ENCODE measurements at regions not wholly inside any gene's neighbourhood (a gene's known extent, or its start where the extent isn't known, plus 50 kb on each side); places are given as distances from the start of the nearest gene placed in this dataset.
"Not testable (repeated sequence)": the region's sequence is repeated elsewhere in the genome, so short reads cannot be mapped to it uniquely, and the experiment has no call there.

GRCh38 chr20:6702144-6702543, 65.3 kb upstream of the BMP2 start:
- H3K36me3 ChIP-seq (ENCODE audit: control insufficient read depth, insufficient read depth, low read length), result no peaks in the 10 kb centered on the region
- H3K9me3 ChIP-seq (ENCODE audit: control insufficient read depth, low read length), result no peaks in the 10 kb centered on the region

GRCh38 chr20:6700563-6701329, 66.7 kb upstream of the BMP2 start:
- Histone ChIP-seq H3K4me1 (ENCODE audit: control insufficient read depth, insufficient read depth, low read length) (peaks cover 67% of the 10 kb centered on the region), H3K36me3 (ENCODE audit: control insufficient read depth, insufficient read depth, low read length) (no peaks in the 10 kb centered on the region), H3K4me3 (ENCODE audit: low read length) (no peak overlapping the region), H3K27me3 (ENCODE audit: control insufficient read depth, insufficient read depth, low read length) (no peaks in the 10 kb centered on the region), H3K9me3 (ENCODE audit: control insufficient read depth, low read length) (no peaks in the 10 kb centered on the region), H3K9ac (ENCODE audit: low read length) (no peak overlapping the region)

More at GRCh38 chr20:6702144-6702543, 65.3 kb upstream of the BMP2 start:
- H3K9ac ChIP-seq (ENCODE audit: low read length), result no peak overlapping the region
- H3K4me3 ChIP-seq (ENCODE audit: low read length), result no peak overlapping the region
- H3K4me1 ChIP-seq (ENCODE audit: control insufficient read depth, insufficient read depth, low read length), result peaks cover 81% of the 10 kb centered on the region
- no peaks in the 10 kb centered on the region for H3K27me3 ChIP-seq (ENCODE audit: control insufficient read depth, insufficient read depth, low read length)

DNA sequence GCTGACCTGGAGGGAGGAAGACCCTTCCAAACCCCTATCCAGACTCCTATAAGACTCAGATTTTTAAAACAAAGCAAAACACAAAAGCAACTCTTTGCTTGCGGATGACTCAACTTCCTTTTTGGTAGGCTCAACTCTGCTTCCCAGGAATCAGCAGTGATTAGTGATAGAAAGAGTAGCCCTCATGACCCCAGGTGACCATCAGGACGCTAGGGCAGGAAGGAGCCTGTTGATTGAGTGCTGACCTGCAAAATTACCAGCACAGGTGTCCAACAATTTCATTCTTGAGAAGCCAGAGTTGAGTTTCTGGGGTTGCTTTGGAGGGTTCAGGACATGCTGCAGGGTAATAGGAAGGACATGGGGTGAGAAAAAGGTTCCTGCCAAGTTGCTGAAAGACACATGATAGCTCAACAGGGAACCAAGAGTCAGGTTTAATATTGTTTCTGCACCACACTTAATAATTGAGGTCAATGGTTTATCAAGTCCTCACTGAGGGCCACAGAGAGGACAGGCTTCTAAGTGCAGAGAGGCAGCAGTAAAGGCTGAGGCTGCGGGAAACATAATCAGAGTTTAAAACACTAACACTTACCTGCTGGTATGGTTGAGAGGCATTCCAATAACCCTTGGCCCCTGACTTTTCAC, 67.4 kb upstream of the BMP2 start:
- Histone ChIP-seq H3K9me3 (ENCODE audit: control insufficient read depth, low read length) (no peaks in the 10 kb centered on the region), H3K4me1 (ENCODE audit: control insufficient read depth, insufficient read depth, low read length) (peaks cover 60% of the 10 kb centered on the region)

DNA sequence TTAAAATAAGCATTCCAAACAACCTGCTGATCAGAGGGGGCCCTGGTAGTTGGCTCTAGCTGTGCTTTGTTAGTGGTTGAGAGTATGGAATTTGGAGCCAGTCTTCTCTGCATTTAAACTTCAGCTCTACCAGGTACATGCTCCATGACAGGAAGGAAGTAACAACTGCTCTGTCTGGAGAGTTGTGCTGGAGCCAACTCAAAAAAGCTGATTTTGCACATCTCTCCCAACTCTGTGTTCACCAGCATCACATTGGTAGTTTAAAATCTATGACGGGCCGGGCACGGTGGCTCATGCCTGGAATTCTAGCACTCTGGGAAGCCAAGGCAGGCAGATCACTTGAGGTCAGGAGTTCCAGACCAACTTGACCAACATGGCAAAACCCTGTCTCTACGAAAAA, 68.8 kb upstream of the BMP2 start:
- H3K36me3 ChIP-seq (ENCODE audit: control insufficient read depth, insufficient read depth, low read length), result no peaks in the 10 kb centered on the region
- no peaks in the 10 kb centered on the region for H3K27me3 ChIP-seq (ENCODE audit: control insufficient read depth, insufficient read depth, low read length)
- H3K9me3 ChIP-seq (ENCODE audit: control insufficient read depth, low read length), result no peaks in the 10 kb centered on the region
- no peak overlapping the region for H3K4me3 ChIP-seq (ENCODE audit: low read length)
- H3K9ac ChIP-seq (ENCODE audit: low read length), result no peak overlapping the region
- peaks cover 49% of the 10 kb centered on the region for H3K4me1 ChIP-seq (ENCODE audit: control insufficient read depth, insufficient read depth, low read length)

More for the DNA sequence above, 67.4 kb upstream of the BMP2 start:
- Histone ChIP-seq H3K36me3 (ENCODE audit: control insufficient read depth, insufficient read depth, low read length) (no peaks in the 10 kb centered on the region), H3K4me3 (ENCODE audit: low read length) (no peak overlapping the region), H3K9ac (ENCODE audit: low read length) (no peak overlapping the region), H3K27me3 (ENCODE audit: control insufficient read depth, insufficient read depth, low read length) (no peaks in the 10 kb centered on the region)

DNA sequence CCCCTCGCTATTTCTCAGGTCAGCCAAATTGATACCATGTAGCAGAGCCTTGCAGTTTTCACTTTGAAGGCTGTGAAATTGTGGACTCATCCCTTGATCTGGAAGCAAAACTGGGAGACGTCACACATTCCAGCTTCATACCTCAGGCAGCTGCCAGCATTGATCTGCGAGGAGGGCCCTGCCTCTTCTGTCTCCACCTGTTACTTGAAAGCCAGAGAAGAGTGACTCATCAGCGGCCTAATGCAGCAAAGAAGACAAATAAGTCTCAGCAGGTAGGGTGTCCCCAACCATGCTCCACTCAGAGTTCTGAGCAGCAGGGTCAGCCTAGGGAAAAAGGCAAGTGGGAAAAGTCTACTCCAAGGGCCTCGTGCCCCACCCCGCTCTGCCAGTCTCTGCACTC, 69.4 kb upstream of the BMP2 start:
- Histone ChIP-seq H3K9ac (ENCODE audit: low read length) (no peak overlapping the region), H3K9me3 (ENCODE audit: control insufficient read depth, low read length) (no peaks in the 10 kb centered on the region), H3K4me1 (ENCODE audit: control insufficient read depth, insufficient read depth, low read length) (peaks cover 48% of the 10 kb centered on the region), H3K27me3 (ENCODE audit: control insufficient read depth, insufficient read depth, low read length) (no peaks in the 10 kb centered on the region), H3K4me3 (ENCODE audit: low read length) (no peak overlapping the region), H3K36me3 (ENCODE audit: control insufficient read depth, insufficient read depth, low read length) (no peaks in the 10 kb centered on the region)

GRCh38 chr20:6697228-6697972, 70.1 kb upstream of the BMP2 start:
- Histone ChIP-seq H3K4me1 (ENCODE audit: control insufficient read depth, insufficient read depth, low read length) (peaks cover 48% of the 10 kb centered on the region), H3K27me3 (ENCODE audit: control insufficient read depth, insufficient read depth, low read length) (no peaks in the 10 kb centered on the region), H3K4me3 (ENCODE audit: low read length) (no peak overlapping the region), H3K9ac (ENCODE audit: low read length) (no peak overlapping the region), H3K36me3 (ENCODE audit: control insufficient read depth, insufficient read depth, low read length) (no peaks in the 10 kb centered on the region), H3K9me3 (ENCODE audit: control insufficient read depth, low read length) (no peaks in the 10 kb centered on the region)

- H3K36me3 ChIP-seq (ENCODE audit: control insufficient read depth, insufficient read depth, low read length), result no peaks in the 10 kb centered on the region
- no peak overlapping the region for H3K9ac ChIP-seq (ENCODE audit: low read length)
- no peaks in the 10 kb centered on the region for H3K27me3 ChIP-seq (ENCODE audit: control insufficient read depth, insufficient read depth, low read length)
- no peak overlapping the region for H3K4me3 ChIP-seq (ENCODE audit: low read length)
- H3K9me3 ChIP-seq (ENCODE audit: control insufficient read depth, low read length), result no peaks in the 10 kb centered on the region
- H3K4me1 ChIP-seq (ENCODE audit: control insufficient read depth, insufficient read depth, low read length), result peaks cover 51% of the 10 kb centered on the region
Measured at GRCh38 chr20:6696001-6696400, 71.5 kb upstream of the BMP2 start.

GRCh38 chr20:6693808-6694198, 73.7 kb upstream of the BMP2 start:
- peaks cover 42% of the 10 kb centered on the region for H3K4me1 ChIP-seq (ENCODE audit: control insufficient read depth, insufficient read depth, low read length)
- H3K9ac ChIP-seq (ENCODE audit: low read length); H3K4me3 ChIP-seq (ENCODE audit: low read length); H3K27me3 ChIP-seq (ENCODE audit: control insufficient read depth, insufficient read depth, low read length); H3K36me3 ChIP-seq (ENCODE audit: control insufficient read depth, insufficient read depth, low read length); H3K9me3 ChIP-seq (ENCODE audit: control insufficient read depth, low read length): not testable (repeated sequence)

- Histone ChIP-seq H3K9me3 (ENCODE audit: control insufficient read depth, low read length) (no peaks in the 10 kb centered on the region), H3K4me1 (ENCODE audit: control insufficient read depth, insufficient read depth, low read length) (peaks cover 37% of the 10 kb centered on the region), H3K36me3 (ENCODE audit: control insufficient read depth, insufficient read depth, low read length) (no peaks in the 10 kb centered on the region), H3K27me3 (ENCODE audit: control insufficient read depth, insufficient read depth, low read length) (no peaks in the 10 kb centered on the region), H3K9ac (ENCODE audit: low read length) (no peak overlapping the region), H3K4me3 (ENCODE audit: low read length) (no peak overlapping the region)
Measured at GRCh38 chr20:6693178-6693807, 74.2 kb upstream of the BMP2 start.

- no peaks in the 10 kb centered on the region for H3K27me3 ChIP-seq (ENCODE audit: control insufficient read depth, insufficient read depth, low read length)
- no peaks in the 10 kb centered on the region for H3K9me3 ChIP-seq (ENCODE audit: control insufficient read depth, low read length)
- H3K4me1 ChIP-seq (ENCODE audit: control insufficient read depth, insufficient read depth, low read length), result peaks cover 31% of the 10 kb centered on the region
- H3K4me3 ChIP-seq (ENCODE audit: low read length), result no peak overlapping the region
- no peaks in the 10 kb centered on the region for H3K36me3 ChIP-seq (ENCODE audit: control insufficient read depth, insufficient read depth, low read length)
- H3K9ac ChIP-seq (ENCODE audit: low read length), result no peak overlapping the region
Measured at GRCh38 chr20:6692566-6693173, 74.8 kb upstream of the BMP2 start.

DNA sequence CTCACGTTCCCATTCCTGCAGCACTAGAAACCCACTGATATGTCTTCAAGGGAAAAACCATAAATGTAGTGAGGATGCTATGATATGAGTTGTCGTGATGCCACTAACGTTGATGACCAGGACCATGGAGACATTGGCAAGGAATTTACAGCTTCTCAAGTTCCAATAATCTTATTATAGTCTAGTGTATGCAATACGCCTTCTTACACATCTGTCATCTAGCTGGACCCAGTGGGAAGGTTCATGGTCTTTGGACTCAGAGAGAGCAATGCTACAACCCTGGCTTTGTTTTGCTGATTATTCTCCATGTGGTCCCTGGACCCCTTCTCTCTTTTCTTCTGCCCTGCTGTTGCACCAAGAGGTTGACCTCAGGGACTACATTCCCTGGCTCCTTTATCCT, 76.0 kb upstream of the BMP2 start:
- H3K4me1 ChIP-seq (ENCODE audit: control insufficient read depth, insufficient read depth, low read length), result peaks cover 26% of the 10 kb centered on the region
- H3K9me3 ChIP-seq (ENCODE audit: control insufficient read depth, low read length), result no peaks in the 10 kb centered on the region
- H3K4me3 ChIP-seq (ENCODE audit: low read length), result no peak overlapping the region
- no peak overlapping the region for H3K9ac ChIP-seq (ENCODE audit: low read length)
- H3K36me3 ChIP-seq (ENCODE audit: control insufficient read depth, insufficient read depth, low read length), result no peaks in the 10 kb centered on the region
- no peaks in the 10 kb centered on the region for H3K27me3 ChIP-seq (ENCODE audit: control insufficient read depth, insufficient read depth, low read length)

All from mucosa of stomach (tissue), 1 donor.